Endodermal cell (in vitro differentiated cells): ENCODE measurements at regions not wholly inside any gene's neighbourhood (a gene's known extent, or its start where the extent isn't known, plus 50 kb on each side); places are given as distances from the start of the nearest gene placed in this dataset.

Source experiments
- DNase-seq: peaks from one replicate; pipeline ENCODE4 v3.0.0-alpha.2; 2017
- H3K27ac ChIP-seq: 2 replicates; pipeline ENCODE4 v1.5.1; 2013; ENCODE audit warnings: mild to moderate bottlenecking, low read depth, low read length, moderate library complexity
- H3K27me3 ChIP-seq: 2 replicates; pipeline ENCODE4 v1.6.1; 2013; ENCODE audit warnings: mild to moderate bottlenecking, low read length, moderate library complexity; ENCODE audit not compliant: insufficient read depth, control insufficient read depth, poor library complexity, severe bottlenecking
- H3K36me3 ChIP-seq: 2 replicates; pipeline ENCODE4 v1.7.0; 2013; ENCODE audit warnings: mild to moderate bottlenecking, low read length, moderate library complexity; ENCODE audit not compliant: control insufficient read depth, insufficient read depth
- H3K4me1 ChIP-seq: one replicate; pipeline ENCODE4 v1.7.0; 2013; ENCODE audit warnings: low read length; ENCODE audit not compliant: control insufficient read depth, insufficient read depth
- H3K4me3 ChIP-seq: 2 replicates; pipeline ENCODE4 v1.5.1; 2013; ENCODE audit warnings: mild to moderate bottlenecking, low read length, moderate library complexity
- H3K9ac ChIP-seq: 2 replicates; pipeline ENCODE4 v1.6.1; 2013; ENCODE audit warnings: mild to moderate bottlenecking, low read length, moderate library complexity; ENCODE audit not compliant: poor library complexity, severe bottlenecking; ENCODE audit errors: extremely low read depth
- H3K9me3 ChIP-seq: 2 replicates; pipeline ENCODE4 v1.6.1; 2013; ENCODE audit warnings: mild to moderate bottlenecking, low read length, moderate library complexity; ENCODE audit not compliant: control insufficient read depth
- H3K27ac Mint-ChIP-seq: 2 replicates; pipeline ENCODE4 v1.8.0; 2020; ENCODE audit warnings: mixed read lengths
- H3K27me3 Mint-ChIP-seq: 2 replicates; pipeline ENCODE4 v1.8.0; 2021; ENCODE audit warnings: mild to moderate bottlenecking, mixed read lengths; ENCODE audit not compliant: insufficient read depth
- H3K36me3 Mint-ChIP-seq: 2 replicates; pipeline ENCODE4 v1.8.0; 2020; ENCODE audit warnings: low read depth, mixed read lengths
- H3K4me1 Mint-ChIP-seq: 2 replicates; pipeline ENCODE4 v1.8.0; 2020; ENCODE audit warnings: mixed read lengths
- H3K4me3 Mint-ChIP-seq: 2 replicates; pipeline ENCODE4 v1.8.0; 2020; ENCODE audit warnings: mild to moderate bottlenecking, moderate library complexity, mixed read lengths
- H3K9me3 Mint-ChIP-seq: 2 replicates; pipeline ENCODE4 v1.8.0; 2020; ENCODE audit warnings: mild to moderate bottlenecking, mixed read lengths
- CTCF ChIP-seq: fragments of 200-600 bp; sonication (generic); conservative IDR thresholded peaks from 2 replicates; pipeline ENCODE4 v1.5.0; 2021; ENCODE audit warnings: antibody characterized with exemption, mild to moderate bottlenecking
- WGBS, 2 experiments: methylation state at CpG; one replicate each; pipeline versions ENCODE4 v1.1.5 to v1.1.7; 2013; ENCODE audit warnings: missing lambda C conversion rate in 2 of 2, mixed read lengths in 1 of 2; ENCODE audit not compliant: insufficient coverage in 1 of 2, insufficient read length in 1 of 2; 5-methylcytosine and 5-hydroxymethylcytosine counted together

- no peaks in the 10 kb centered on the region for H3K9me3 Mint-ChIP-seq
- H3K4me3 ChIP-seq, result no peak overlapping the region
- H3K9ac ChIP-seq, result no peak overlapping the region
- no peaks in the 10 kb centered on the region for H3K36me3 Mint-ChIP-seq
- no peaks in the 10 kb centered on the region for H3K27me3 ChIP-seq
- no peak overlapping the region for H3K27ac Mint-ChIP-seq
- no peaks in the 10 kb centered on the region for H3K36me3 ChIP-seq
- H3K4me3 Mint-ChIP-seq, result no peak overlapping the region
- peaks cover 3% of the 10 kb centered on the region for H3K4me1 ChIP-seq
- no peak for TF ChIP-seq CTCF
- no peaks in the 10 kb centered on the region for H3K27me3 Mint-ChIP-seq
- peaks cover 9% of the 10 kb centered on the region for H3K4me1 Mint-ChIP-seq
- no peaks in the 10 kb centered on the region for H3K9me3 ChIP-seq
- 90% methylated on average over 2 of the region's 3 CpGs; no CpG with 5 or more reads in 1 of the 2 experiments for WGBS, 2 experiments
- H3K27ac ChIP-seq, result no peak overlapping the region
- DNase-seq, result no peak
Measured at GRCh38 chr13:89828506-89828905, 1519.0 kb upstream of the MIR17HG start.

DNA sequence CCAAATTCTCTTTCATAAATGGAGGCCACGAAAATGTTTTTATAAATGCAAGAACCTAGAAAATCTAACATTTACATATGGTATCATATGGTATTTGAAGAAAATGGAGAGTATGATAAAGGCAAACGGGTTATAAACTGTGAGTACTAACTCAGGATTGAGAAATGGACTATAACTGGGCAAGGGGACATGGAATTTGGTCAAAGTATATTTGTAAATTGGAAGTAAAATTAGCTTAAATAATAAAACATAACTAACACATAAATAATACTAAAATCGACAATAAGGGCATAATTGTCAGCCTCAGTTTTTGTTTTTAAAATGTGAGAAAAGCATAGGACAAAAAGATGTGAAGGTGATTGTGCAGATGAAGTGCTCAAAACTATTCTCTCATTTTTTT, 1516.3 kb upstream of the MIR17HG start:
- H3K4me1 ChIP-seq, result peaks cover 3% of the 10 kb centered on the region
- no peak for DNase-seq
- TF ChIP-seq CTCF, result no peak
- no peaks in the 10 kb centered on the region for H3K27me3 Mint-ChIP-seq
- no peaks in the 10 kb centered on the region for H3K36me3 ChIP-seq
- no peaks in the 10 kb centered on the region for H3K9me3 ChIP-seq
- H3K9ac ChIP-seq, result no peak overlapping the region
- H3K27ac ChIP-seq, result no peak overlapping the region
- H3K4me1 Mint-ChIP-seq, result peaks cover 9% of the 10 kb centered on the region
- no peaks in the 10 kb centered on the region for H3K36me3 Mint-ChIP-seq
- WGBS, 2 experiments, result 86% methylated on average over 1 of the region's 3 CpGs; no CpG with 5 or more reads in 1 of the 2 experiments
- H3K9me3 Mint-ChIP-seq, result no peaks in the 10 kb centered on the region
- no peak overlapping the region for H3K27ac Mint-ChIP-seq
- H3K27me3 ChIP-seq, result no peaks in the 10 kb centered on the region
- H3K4me3 ChIP-seq, result no peak overlapping the region
- no peak overlapping the region for H3K4me3 Mint-ChIP-seq

DNA sequence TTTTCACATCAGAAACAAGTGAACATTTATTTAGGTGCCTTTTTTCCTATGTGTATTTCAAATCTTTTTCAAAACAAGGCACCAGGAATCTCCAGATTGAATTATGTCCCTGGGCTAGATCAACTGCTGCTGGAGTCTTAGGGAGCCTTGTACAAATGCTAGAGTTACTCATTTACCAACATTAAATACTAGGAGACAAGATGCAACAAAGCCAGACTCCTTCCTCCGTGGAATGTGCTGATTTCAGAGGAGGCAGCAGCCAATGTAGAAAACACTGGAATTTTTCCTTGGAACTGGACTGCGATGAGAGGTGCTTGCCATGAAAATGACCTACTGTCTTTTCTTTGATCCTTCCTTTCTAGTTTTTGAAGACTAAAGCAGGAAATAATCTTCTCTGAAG, 1514.7 kb upstream of the MIR17HG start:
- H3K4me1 ChIP-seq, result peaks cover 3% of the 10 kb centered on the region
- H3K27ac Mint-ChIP-seq, result peak overlapping the region; percentile 43
- DNase-seq, result no peak
- H3K9me3 ChIP-seq, result no peaks in the 10 kb centered on the region
- H3K27me3 Mint-ChIP-seq, result no peaks in the 10 kb centered on the region
- no peaks in the 10 kb centered on the region for H3K36me3 Mint-ChIP-seq
- no peaks in the 10 kb centered on the region for H3K36me3 ChIP-seq
- H3K9me3 Mint-ChIP-seq, result no peaks in the 10 kb centered on the region
- H3K4me3 ChIP-seq, result no peak overlapping the region
- no peak overlapping the region for H3K4me3 Mint-ChIP-seq
- no peak for TF ChIP-seq CTCF
- no peaks in the 10 kb centered on the region for H3K27me3 ChIP-seq
- WGBS, 2 experiments, result 83 to 90% methylated on average over 1 to 2 of the region's 2 CpGs
- H3K4me1 Mint-ChIP-seq, result peaks cover 9% of the 10 kb centered on the region
- H3K27ac ChIP-seq, result no peak overlapping the region
- H3K9ac ChIP-seq, result no peak overlapping the region
